ENCODE measurements at regions not wholly inside any gene's neighbourhood (a gene's known extent, or its start where the extent isn't known, plus 50 kb on each side); places are given as distances from the start of the nearest gene placed in this dataset.

DNA sequence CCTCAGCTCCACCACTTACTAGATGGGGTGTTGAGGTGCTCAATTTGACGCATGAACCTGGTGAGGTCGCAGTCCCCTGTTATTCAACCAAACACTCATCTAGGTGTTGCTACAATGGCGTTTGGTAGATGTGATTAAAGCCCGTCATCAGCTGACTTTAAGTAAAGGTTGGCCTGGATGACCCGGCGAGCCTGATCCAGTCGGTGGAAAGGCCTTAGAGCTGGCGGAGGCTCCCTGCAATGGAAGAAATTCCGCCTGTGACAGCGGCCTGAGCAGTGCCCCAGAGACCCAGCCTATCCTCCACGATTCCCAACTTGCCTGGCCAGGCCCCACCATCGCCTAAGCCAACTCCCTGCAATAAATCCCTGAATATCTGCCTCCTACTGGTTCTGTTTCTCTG, 171.4 kb downstream of the BMP7 start:
- no peak for TF ChIP-seq ELF4 (IDR thresholded peaks at IDR 0.05)
- TF ChIP-seq TARDBP (IDR thresholded peaks at IDR 0.05) = no peak
- TF ChIP-seq SP1 (IDR thresholded peaks at IDR 0.05) = no peak
- TF ChIP-seq L3MBTL2 (conservative IDR thresholded peaks at IDR 0.05) = no peak
- no peak for TF ChIP-seq NFRKB (IDR thresholded peaks at IDR 0.05)

Measured in HEK293T (cell line).